ENCODE measurements at regions not wholly inside any gene's neighbourhood (a gene's known extent, or its start where the extent isn't known, plus 50 kb on each side); places are given as distances from the start of the nearest gene placed in this dataset.
"Not testable (repeated sequence)": the region's sequence is repeated elsewhere in the genome, so short reads cannot be mapped to it uniquely, and the experiment has no call there.

- Mint-ChIP-seq H3K27me3 (ENCODE audit: low read depth, poor library complexity) (peaks cover 4% of the 10 kb centered on the region), H3K4me1 (no peaks in the 10 kb centered on the region), H3K9me3 (no peaks in the 10 kb centered on the region), H3K4me3 (no peak overlapping the region), H3K36me3 (ENCODE audit: low read depth) (no peaks in the 10 kb centered on the region), H3K27ac (no peak overlapping the region)
- TF ChIP-seq, protein P1, sequence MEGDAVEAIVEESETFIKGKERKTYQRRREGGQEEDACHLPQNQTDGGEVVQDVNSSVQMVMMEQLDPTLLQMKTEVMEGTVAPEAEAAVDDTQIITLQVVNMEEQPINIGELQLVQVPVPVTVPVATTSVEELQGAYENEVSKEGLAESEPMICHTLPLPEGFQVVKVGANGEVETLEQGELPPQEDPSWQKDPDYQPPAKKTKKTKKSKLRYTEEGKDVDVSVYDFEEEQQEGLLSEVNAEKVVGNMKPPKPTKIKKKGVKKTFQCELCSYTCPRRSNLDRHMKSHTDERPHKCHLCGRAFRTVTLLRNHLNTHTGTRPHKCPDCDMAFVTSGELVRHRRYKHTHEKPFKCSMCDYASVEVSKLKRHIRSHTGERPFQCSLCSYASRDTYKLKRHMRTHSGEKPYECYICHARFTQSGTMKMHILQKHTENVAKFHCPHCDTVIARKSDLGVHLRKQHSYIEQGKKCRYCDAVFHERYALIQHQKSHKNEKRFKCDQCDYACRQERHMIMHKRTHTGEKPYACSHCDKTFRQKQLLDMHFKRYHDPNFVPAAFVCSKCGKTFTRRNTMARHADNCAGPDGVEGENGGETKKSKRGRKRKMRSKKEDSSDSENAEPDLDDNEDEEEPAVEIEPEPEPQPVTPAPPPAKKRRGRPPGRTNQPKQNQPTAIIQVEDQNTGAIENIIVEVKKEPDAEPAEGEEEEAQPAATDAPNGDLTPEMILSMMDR (IDR thresholded peaks at IDR 0.05): no peak
- no peak for DNase-seq
Measured at GRCh38 chr2:175786471-175787124, 215.5 kb downstream of the LNPK start.

DNA sequence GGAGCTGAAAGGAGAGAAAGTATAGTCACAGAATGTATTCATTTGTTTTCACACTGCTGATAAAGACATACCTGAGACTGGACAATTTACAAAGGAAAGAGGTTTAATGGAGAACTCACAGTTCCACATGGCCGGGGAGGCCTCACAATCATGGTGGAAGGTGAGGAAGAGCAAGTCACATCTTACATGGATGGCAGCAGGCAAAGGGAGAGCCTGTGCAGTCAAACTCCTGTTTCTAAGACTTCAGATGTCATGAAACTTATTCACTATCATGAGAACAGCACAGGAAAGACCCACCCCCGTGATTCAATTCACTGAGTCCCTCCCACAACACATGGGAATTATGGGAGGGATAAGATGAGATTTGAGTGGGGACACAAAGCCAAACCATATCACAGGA, 224.7 kb downstream of the LNPK start:
- H3K27ac Mint-ChIP-seq, H3K4me3 Mint-ChIP-seq, DNase-seq, H3K4me1 Mint-ChIP-seq: not testable (repeated sequence)
- Mint-ChIP-seq H3K36me3 (ENCODE audit: low read depth) (peaks cover 14% of the 10 kb centered on the region), H3K9me3 (peaks cover 15% of the 10 kb centered on the region), H3K27me3 (ENCODE audit: low read depth, poor library complexity) (peaks cover 11% of the 10 kb centered on the region)

DNA sequence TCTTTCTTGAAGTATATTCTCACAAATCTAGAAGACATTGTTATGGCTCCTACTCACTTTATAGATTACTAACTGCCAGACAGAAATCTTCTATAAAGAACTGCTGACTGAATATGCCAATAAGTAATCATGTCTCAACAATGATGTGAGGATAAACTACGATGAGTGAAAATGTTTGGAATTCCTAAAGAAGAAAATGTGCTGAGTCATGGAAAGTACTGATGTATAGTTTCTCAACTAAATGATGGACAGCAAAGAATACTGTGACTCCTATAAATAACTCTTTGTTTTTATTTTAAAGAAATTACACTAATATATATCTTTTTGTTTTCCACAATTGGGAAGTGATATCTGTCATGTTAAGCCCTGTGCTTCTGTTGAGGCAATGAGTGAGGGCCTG, 232.9 kb downstream of the LNPK start:
- Mint-ChIP-seq H3K27ac (no peak overlapping the region), H3K9me3 (peaks cover 12% of the 10 kb centered on the region), H3K4me3 (no peak overlapping the region), H3K4me1 (no peaks in the 10 kb centered on the region), H3K27me3 (ENCODE audit: low read depth, poor library complexity) (peaks cover 8% of the 10 kb centered on the region), H3K36me3 (ENCODE audit: low read depth) (peaks cover 5% of the 10 kb centered on the region)
- TF ChIP-seq, protein P1 (IDR thresholded peaks at IDR 0.05): no peak
- no peak for DNase-seq

DNA sequence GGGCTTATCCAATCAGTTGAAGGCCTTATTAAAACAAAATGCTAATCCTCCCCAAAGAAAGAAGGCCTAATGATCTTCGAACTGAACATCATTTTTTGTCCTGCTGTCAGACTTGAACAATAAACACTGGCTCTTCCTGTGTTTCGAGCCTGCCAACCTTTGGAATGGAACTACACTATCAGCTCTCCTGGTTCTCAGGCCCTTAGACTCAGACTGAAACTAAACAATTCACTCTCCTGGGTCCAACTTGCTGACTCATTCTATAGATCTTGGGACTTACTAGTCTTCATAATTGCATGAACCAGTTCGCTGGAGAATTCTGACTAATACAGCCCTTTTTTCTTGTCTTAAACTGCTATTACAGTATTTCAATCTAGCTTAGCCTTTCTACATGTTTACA, 235.2 kb downstream of the LNPK start:
- Mint-ChIP-seq H3K36me3 (ENCODE audit: low read depth) (no peaks in the 10 kb centered on the region), H3K9me3 (peaks cover 12% of the 10 kb centered on the region), H3K4me3 (no peak overlapping the region), H3K27me3 (ENCODE audit: low read depth, poor library complexity) (no peaks in the 10 kb centered on the region), H3K27ac (no peak overlapping the region), H3K4me1 (no peaks in the 10 kb centered on the region)
- no peak for DNase-seq
- TF ChIP-seq, protein P1 (IDR thresholded peaks at IDR 0.05): no peak

- Mint-ChIP-seq H3K4me3 (no peak overlapping the region), H3K36me3 (ENCODE audit: low read depth) (peaks cover 30% of the 10 kb centered on the region), H3K4me1 (peaks cover 18% of the 10 kb centered on the region), H3K27ac (peak overlapping the region; percentile 30), H3K27me3 (ENCODE audit: low read depth, poor library complexity) (no peaks in the 10 kb centered on the region), H3K9me3 (peaks cover 22% of the 10 kb centered on the region)
- TF ChIP-seq, protein P1 (IDR thresholded peaks at IDR 0.05): no peak
- no peak for DNase-seq
Measured at GRCh38 chr2:175755656-175756386, 246.2 kb downstream of the LNPK start.

GRCh38 chr2:175755169-175755568, 246.9 kb downstream of the LNPK start:
- Mint-ChIP-seq H3K9me3 (peaks cover 23% of the 10 kb centered on the region), H3K36me3 (ENCODE audit: low read depth) (peaks cover 30% of the 10 kb centered on the region), H3K4me1 (peaks cover 18% of the 10 kb centered on the region), H3K4me3 (no peak overlapping the region), H3K27me3 (ENCODE audit: low read depth, poor library complexity) (no peaks in the 10 kb centered on the region), H3K27ac (no peak overlapping the region)
- no peak for DNase-seq
- TF ChIP-seq, protein P1 (IDR thresholded peaks at IDR 0.05): no peak

Measured in nephron progenitor cell (in vitro differentiated cells).